KOPT-K1 (cell line): ENCODE measurements at regions not wholly inside any gene's neighbourhood (a gene's known extent, or its start where the extent isn't known, plus 50 kb on each side); places are given as distances from the start of the nearest gene placed in this dataset.
"Not testable (repeated sequence)": the region's sequence is repeated elsewhere in the genome, so short reads cannot be mapped to it uniquely, and the experiment has no call there.

ENCODE experiments used
- H3K27ac ChIP-seq: fragments of 200-600 bp; sonication (generic); 2 replicates; pipeline ENCODE4 v1.5.1; 2016; ENCODE audit warnings: antibody characterized with exemption, mild to moderate bottlenecking, low read depth, low read length; ENCODE audit not compliant: poor library complexity, severe bottlenecking
- H3K36me3 ChIP-seq: fragments of 200-600 bp; sonication (generic); 2 replicates; pipeline ENCODE4 v1.5.1; 2017; ENCODE audit warnings: antibody characterized with exemption, mild to moderate bottlenecking, low read length, moderate library complexity; ENCODE audit not compliant: insufficient read depth
- H3K9me3 ChIP-seq: fragments of 200-600 bp; sonication (generic); 2 replicates; pipeline ENCODE4 v1.5.1; 2017; ENCODE audit warnings: antibody characterized with exemption, low read length, mild to moderate bottlenecking; ENCODE audit not compliant: insufficient read depth, poor library complexity, severe bottlenecking

DNA sequence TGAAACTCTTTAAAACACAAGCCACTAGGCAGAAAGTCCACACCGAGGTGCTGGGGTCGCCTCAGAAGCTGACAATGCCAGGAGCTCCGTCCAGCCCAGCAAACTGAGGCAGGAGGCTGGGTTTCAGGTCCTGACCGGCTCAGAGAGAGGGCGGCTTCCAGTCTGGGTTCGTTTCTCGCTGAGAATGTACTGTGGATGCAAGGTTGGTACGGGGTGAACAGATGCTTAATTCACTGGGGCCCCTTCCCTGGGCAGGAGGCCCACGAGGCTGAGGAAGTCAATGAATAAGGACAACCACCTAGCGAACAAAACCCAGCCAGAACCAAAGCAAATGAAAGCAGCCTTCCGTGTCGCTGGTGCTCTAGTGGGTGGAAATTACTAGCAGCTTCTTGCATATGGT lies 142.0 kb downstream of the RTP5 start:
- Histone ChIP-seq H3K9me3 (peaks cover 13% of the 10 kb centered on the region), H3K36me3 (no peaks in the 10 kb centered on the region), H3K27ac (no peak overlapping the region)

DNA sequence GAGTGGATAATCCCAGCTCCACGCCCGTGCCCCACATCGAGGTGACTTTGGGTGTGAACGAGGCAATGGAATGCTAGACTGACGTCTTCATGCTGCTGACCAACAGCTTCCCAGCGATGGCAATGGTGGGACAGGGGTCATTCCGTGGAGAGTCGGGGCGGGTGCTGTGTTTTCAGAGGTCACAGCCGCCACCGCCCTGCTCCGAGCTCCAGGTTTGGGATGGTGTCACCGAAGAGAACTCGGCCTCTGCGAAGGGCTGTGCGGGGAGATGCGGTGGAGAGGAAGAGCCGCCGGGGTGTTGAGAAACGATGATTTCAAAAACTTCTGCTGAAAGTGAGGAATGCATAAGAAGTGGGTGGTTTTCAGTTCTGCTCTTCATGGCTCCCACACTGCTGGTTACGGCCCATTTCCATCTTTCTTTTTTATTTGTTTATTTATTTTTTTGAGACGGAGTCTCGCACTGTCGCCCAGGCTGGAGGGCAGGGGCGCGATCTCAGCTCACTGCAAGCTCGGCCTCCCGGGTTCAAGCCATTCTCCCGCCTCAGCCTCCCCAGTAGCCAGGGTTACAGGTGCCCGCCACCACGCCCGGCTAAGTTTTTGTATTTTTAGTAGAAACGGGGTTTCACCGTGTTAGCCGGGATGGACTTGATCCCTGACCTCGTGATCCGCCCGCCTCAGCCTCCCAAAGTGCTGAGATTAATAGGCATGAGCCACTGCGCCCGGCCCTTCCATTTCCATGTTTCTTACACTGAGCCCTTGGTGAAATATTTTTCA lies 142.6 kb downstream of the RTP5 start:
- H3K36me3 ChIP-seq: no peaks in the 10 kb centered on the region
- H3K9me3 ChIP-seq: peaks cover 13% of the 10 kb centered on the region
- H3K27ac ChIP-seq: no peak overlapping the region

DNA sequence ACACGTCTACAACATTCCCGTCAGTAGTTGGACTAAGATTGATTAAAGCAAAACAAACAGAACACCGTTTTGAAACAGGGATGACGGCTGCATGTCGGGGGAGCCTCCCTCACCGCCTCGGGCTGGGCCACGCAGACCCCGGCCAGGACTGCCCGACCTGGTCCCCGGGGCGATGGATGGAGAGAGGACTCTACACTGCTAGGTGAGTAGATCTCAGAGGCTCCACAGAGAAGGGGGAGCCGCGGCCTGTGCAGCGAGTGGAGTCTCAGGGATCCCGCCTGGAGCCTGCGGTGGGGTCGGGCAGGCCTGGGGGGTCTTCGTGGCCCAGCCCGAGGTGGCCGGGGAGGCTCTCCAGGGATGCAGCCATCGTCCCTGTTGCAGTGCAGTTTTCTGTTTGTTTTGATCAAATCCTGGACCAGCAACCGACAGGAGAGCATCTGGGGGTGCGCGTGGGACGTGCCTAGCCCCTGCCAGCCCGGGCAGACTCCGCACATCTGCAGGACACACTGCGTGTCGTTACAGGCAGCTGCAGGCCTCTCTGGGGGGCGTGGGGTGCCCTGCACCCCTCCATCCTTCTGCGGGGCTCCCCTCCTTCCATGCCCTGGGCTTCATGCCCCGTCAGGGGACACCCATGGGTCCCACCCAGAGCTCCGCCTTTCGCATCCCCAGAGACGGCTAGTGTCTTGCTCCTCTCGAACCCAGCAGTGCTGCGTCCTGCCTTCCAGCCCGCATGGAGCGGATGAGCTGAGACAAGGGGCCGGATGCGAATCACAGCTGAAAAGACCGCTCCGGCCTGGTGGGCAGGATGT lies 143.6 kb downstream of the RTP5 start:
- Histone ChIP-seq H3K9me3 (peaks cover 9% of the 10 kb centered on the region), H3K27ac (no peak overlapping the region), H3K36me3 (no peaks in the 10 kb centered on the region)

DNA sequence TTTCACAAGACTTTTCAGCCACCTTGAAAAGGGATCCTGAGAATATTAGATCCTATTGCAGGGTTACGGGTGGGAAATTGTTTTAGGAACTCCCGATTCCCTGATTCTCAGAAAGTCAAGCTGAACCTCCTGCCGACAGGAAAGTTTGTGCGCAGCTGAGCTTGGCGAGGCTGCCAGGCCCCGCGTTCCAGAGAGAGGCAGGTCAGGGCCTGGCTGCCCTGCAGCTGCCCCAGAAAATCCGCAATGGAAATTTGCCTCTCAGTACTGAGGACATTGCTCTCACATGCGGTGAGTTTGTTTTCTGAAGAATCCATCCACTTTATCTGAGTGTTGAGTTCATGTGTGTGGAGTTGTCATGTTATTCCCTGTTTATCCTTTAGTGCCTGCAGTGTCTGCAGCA lies 144.2 kb downstream of the RTP5 start:
- Histone ChIP-seq H3K27ac (no peak overlapping the region), H3K36me3 (no peaks in the 10 kb centered on the region), H3K9me3 (peaks cover 8% of the 10 kb centered on the region)

DNA sequence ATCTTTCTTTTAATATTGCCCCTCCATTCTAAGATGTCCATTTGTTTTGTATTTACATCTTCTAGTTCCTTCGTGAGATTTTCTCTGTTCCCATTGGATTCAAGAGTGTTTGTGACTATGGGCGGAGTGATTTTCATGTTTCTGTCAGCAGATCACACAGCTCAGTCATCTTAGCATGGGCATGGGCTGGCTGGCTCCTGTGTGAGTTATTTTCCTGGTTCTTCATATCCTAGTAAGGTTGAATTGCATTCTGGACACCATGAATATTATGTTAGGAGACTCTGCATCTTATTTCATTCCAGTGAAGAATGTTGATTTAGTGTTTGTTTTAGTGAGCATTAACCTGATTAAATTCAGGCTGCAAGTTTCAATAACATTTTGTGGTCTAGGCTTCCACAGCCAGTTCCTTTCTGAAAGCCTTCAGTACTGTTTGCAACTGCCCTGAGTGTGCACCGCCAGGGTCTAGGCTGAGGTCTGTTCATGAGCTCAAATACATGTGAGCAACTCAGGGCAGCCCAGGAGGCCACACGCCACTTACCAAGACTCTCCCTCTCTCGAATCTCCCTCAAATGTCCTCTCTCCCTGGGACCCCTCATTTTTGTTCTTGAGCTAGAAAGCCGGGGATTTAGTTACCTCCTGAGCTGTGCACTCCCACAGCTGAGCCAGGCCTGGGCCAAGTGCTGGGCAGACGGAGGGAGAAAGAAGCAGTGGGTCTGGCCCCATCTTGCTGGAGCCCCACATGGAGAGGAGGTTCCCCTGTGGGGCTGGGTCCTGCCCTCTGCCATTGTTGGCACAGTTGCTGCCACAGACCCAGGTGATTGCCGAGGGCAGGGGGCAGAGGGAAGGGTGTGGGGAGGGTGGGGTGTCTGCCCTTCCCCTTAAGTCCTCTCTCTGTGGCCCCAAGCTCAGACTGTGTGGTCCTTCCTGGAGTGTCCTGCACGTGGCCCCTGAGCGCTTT lies 145.9 kb downstream of the RTP5 start:
- no peaks in the 10 kb centered on the region for H3K9me3 ChIP-seq
- H3K36me3 ChIP-seq: no peaks in the 10 kb centered on the region
- no peak overlapping the region for H3K27ac ChIP-seq

DNA sequence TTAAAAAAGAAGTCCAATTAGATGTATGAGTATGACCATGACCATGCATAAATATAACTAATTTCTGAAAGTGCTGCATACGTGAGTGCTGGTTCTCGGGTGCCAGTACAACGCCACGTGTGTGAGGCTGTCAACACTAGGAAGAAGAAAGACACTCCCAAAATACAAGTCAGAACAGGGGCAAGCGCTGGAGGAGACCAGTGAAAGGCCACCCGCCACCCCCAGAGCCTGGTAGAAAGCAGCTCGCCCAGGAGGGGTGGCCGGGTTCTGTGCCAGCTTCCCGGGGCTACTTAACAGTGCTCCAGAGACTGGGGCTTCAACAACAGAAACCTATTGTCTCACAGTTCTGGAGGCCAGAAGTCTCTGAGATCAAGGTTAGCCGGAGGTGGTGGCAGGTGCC lies 147.6 kb downstream of the RTP5 start:
- H3K9me3 ChIP-seq: no peaks in the 10 kb centered on the region
- H3K27ac ChIP-seq: no peak overlapping the region
- no peaks in the 10 kb centered on the region for H3K36me3 ChIP-seq

DNA sequence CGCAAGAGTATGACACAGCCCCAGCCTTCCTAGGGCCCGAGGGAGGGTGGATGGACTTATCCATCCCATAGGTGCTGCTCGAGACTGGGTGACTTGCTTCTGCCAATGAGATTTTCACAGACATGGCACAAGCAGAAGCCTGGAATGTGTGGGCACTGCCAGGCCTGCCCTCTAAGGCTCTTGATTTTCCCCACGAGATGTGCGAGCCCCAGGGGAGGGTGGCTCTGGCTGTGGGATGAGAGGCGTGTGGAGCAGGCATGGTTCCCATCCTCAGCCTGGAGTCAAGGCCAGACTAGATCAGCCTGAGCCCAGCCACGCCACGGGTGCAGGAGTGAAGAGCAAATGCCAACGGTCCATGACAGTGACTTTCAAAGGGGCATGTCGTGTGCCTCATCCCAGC lies 148.9 kb downstream of the RTP5 start:
- H3K9me3 ChIP-seq, H3K36me3 ChIP-seq, H3K27ac ChIP-seq: not testable (repeated sequence)

DNA sequence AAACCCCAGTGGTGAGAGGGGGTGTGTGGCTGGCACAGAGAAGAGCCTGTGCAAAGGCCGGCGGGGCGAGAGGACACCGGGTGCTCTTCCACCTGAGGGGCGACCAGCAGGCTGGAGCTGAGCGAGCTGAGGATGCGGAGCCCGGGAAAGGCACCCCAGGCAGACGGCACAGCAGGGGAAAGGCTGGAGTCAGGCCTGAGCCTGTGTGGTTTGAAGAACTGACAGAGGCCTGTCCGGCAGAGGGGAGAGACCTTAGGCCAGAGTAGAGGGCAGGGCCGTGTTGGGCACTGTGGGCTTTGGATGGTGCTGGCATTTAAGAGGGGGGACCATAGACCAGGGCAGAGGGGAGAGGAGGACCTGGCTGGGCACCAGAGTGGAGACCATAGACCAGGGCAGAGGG lies 149.8 kb downstream of the RTP5 start:
- no peaks in the 10 kb centered on the region for H3K9me3 ChIP-seq
- H3K36me3 ChIP-seq: no peaks in the 10 kb centered on the region
- no peak overlapping the region for H3K27ac ChIP-seq

DNA sequence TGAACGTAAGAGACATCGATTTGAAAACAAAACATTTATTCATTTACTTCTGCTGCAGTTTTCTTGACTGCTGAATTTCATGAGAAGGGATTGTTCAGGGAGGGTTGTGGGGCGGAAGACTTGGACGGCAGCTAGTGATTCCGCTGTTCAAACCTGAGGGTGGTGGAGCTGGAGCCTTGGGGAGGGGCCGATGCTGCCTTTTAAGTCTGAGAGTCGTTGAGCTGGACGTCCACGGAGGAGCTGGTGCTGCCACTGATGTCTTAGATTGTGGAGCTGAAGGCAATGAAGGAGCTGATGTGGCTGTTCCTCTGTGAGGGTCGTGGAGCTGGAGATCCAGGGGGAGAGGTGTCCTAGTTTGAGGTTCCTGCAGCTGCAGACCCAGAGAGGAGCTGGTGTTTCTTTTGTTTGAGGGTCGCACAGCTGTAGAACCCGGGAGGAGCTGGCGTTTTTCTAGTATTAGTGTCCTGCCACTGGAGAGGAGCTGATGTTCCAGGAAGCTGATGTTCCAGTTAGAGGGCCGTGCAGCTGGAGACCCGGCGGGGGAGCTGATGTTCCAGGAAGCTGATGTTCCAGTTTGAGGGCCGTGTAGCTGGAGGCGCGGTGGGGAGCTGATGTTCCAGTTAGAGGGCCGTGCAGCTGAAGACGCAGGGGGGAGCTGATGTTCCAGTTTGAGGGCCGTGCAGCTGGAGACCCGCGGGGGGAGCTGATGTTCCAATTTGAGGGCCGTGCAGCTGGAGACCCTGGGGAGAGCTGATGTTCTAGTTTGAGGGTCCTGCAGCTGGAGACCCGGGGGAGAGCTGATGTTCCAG lies 150.9 kb downstream of the RTP5 start:
- Histone ChIP-seq H3K36me3 (no peaks in the 10 kb centered on the region), H3K9me3 (no peaks in the 10 kb centered on the region), H3K27ac (no peak overlapping the region)

DNA sequence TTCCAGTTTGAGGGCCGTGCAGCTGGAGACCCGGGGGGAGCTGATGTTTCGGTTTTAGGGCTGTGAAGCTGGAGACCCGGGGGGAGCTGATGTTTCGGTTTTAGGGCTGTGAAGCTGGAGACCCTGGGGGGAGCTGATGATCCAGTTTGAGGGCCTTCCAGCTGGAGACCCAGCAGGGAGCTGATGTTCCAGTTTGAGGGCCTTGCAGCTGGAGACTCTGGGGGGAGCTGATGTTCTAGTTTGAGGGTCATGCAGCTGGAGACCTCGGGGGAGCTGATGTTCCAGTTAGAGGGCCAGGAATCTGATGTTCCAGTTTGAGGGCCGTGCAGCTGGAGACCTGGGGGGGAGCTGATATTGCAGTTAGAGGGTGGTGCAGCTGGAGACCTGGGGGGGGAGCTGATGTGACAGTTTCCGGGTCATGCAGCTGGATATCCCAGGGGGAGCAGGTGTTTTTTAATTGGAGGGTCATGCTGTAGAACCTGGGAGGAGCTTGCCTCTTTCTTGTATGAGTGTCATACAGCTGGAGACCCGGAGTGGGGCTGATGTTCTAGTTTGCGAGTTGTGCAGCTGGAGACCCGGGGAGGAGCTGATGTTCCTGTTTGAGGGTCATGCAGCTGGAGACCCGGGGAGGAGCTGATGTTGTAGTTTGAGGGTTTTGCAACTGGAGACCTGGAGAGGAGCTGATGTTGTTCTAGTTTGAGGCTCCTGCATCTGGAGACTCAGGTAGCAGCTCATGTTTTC lies 153.2 kb downstream of the RTP5 start:
- H3K36me3 ChIP-seq: no peaks in the 10 kb centered on the region
- no peaks in the 10 kb centered on the region for H3K9me3 ChIP-seq
- no peak overlapping the region for H3K27ac ChIP-seq

DNA sequence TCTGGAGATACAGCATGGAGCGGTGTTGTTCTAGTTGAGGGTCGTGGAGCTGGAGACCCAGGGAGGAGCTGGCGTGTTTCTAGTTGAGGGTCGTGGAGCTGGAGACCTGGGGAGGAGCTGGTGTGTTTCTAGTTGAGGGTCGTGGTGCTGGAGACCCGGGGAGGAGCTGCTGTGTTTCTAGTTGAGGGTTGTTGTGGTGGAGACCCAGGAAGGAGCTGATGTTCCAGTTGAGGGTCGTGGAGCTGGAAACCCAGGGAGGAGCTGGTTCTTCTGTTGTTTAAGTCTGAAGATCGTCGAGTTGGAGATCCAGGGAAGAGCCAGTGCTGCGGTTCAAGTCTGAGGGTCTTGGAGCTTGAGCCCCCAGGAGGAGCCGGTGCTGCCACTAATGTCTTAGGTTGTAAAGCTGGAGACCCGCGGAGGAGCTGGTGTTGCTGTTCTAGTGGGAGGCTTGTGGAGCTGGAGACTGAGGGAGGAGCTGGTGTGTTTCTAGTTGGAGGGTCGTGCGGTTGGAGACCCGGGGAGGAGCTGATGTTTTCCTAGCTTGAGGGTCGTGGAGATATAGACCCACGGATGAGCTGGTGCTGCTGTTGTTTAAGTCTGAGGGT lies 155.3 kb downstream of the RTP5 start:
- Histone ChIP-seq H3K9me3 (no peaks in the 10 kb centered on the region), H3K36me3 (no peaks in the 10 kb centered on the region), H3K27ac (no peak overlapping the region)

DNA sequence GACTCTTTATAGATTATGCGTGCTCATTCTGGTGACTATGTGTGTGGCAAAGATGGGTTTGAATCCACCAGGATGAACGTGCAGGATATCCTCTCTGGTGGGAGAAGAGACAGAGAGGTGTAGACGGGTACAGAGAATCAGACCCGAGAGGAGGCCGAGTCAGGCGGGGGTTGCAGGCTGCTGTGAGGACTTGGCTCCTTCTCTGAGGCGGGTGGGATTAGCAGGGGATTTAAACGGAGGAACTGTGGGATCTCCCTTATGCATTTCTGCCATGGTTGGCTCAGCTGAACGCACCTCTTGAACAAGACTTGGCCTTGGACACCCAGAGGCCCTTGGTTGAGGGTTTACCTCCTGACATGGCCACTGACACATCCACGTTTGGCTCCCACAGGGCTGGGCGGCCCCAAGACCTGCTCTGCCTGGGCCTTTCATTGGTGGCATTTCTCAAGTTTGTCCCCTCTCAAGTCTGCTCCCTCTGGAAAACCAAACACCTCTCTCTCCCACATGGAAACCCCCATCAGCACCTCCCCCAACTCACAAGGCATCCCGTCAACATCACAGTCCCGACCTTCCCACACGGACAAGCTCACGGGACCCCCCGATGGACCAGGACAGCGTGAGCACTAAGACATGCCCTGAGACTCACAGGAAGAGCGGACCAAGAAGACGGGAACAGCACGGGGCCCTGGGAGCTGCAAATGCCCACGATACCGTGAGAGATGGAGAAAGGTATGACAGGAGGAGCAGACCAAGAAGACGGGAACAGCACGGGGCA lies 158.3 kb downstream of the RTP5 start:
- H3K36me3 ChIP-seq: no peaks in the 10 kb centered on the region
- no peaks in the 10 kb centered on the region for H3K9me3 ChIP-seq
- no peak overlapping the region for H3K27ac ChIP-seq
